WERI-Rb-1 (cell line): ENCODE measurements at regions not wholly inside any gene's neighbourhood (a gene's known extent, or its start where the extent isn't known, plus 50 kb on each side); places are given as distances from the start of the nearest gene placed in this dataset.

Experiments used
- DNase-seq: peaks from one replicate; pipeline ENCODE4 v3.0.0-alpha.2; 2020
- H3K27ac ChIP-seq: fragments of 250-450 bp; sonication (Bioruptor Pico); 2 replicates; pipeline ENCODE4 v1.5.1; 2020; ENCODE audit warnings: mild to moderate bottlenecking, moderate library complexity
- H3K27me3 ChIP-seq: fragments of 250-450 bp; sonication (Bioruptor Pico); 2 replicates; pipeline ENCODE4 v1.5.1; 2021; ENCODE audit warnings: mild to moderate bottlenecking, low read depth, moderate library complexity; ENCODE audit not compliant: insufficient read depth, severe bottlenecking
- H3K36me3 ChIP-seq: fragments of 250-450 bp; sonication (Bioruptor Pico); 2 replicates; pipeline ENCODE4 v1.5.1; 2020; ENCODE audit warnings: mild to moderate bottlenecking, moderate library complexity
- H3K4me3 ChIP-seq: 2 replicates; pipeline ENCODE4 v1.5.1; 2011; ENCODE audit warnings: low read depth, mild to moderate bottlenecking, control low read depth, low read length
- H3K9me3 ChIP-seq: fragments of 250-450 bp; sonication (Bioruptor Pico); 2 replicates; pipeline ENCODE4 v1.5.1; 2021; ENCODE audit warnings: mild to moderate bottlenecking, moderate library complexity; ENCODE audit not compliant: severe bottlenecking
- TF ChIP-seq, protein P1 (sequence below): IDR thresholded peaks from 2 replicates; pipeline ENCODE4 v1.5.1; 2011; ENCODE audit warnings: low read depth, mild to moderate bottlenecking, control low read depth, inconsistent platforms, low read length

DNA sequence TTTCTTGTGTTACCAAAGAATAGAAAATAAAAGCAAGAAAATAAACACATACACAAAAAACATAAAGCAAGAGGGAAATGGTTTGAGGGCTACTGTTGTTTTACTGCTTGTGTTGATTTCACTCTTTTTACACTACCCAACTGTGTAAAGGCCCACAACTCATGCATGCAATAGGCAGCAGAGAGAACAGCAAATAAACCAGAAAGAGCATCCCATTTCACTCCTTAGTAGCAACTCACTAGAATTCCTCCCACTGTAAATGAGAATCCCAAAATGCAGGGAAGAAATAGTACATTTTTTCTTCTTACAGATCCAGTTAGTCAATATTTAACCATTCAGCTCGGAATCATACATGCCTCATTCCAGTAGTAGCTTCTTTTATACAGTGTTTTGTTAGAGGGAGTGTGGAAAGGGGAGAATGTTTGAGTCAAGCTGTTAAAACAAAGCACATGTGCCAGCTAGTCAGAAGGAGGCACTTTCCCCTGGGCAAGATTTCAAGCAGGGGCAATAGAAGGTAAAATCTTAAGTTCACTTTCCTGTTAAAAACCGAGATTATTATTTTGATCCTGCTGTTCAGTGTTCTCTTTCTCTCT lies 147.2 kb upstream of the FAM98A start:
- TF ChIP-seq, protein P1, sequence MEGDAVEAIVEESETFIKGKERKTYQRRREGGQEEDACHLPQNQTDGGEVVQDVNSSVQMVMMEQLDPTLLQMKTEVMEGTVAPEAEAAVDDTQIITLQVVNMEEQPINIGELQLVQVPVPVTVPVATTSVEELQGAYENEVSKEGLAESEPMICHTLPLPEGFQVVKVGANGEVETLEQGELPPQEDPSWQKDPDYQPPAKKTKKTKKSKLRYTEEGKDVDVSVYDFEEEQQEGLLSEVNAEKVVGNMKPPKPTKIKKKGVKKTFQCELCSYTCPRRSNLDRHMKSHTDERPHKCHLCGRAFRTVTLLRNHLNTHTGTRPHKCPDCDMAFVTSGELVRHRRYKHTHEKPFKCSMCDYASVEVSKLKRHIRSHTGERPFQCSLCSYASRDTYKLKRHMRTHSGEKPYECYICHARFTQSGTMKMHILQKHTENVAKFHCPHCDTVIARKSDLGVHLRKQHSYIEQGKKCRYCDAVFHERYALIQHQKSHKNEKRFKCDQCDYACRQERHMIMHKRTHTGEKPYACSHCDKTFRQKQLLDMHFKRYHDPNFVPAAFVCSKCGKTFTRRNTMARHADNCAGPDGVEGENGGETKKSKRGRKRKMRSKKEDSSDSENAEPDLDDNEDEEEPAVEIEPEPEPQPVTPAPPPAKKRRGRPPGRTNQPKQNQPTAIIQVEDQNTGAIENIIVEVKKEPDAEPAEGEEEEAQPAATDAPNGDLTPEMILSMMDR: no peak
- no peak for DNase-seq

DNA sequence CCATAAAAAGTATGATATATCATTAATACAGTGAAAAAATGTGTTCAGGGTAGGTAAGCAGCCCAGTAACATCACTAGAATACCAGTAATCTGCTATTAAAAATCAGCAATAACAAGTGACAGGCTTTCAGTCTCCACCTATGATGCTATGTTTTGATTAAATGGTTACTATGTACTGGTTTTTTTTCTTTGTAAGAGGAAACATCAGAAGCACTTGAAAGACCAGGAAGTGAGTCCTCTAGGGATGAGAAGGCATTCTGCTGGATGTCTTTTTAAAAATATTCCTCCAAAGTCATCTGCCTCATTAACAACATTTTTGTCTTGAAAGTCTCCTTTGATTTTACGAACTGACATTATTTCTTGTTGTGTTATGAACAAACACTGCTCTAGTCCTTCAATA lies 136.0 kb upstream of the FAM98A start:
- DNase-seq: no peak
- H3K4me3 ChIP-seq: no peak overlapping the region
- no peak overlapping the region for H3K27ac ChIP-seq
- TF ChIP-seq, protein P1: no peak
- H3K36me3 ChIP-seq: no peaks in the 10 kb centered on the region
- H3K27me3 ChIP-seq: no peaks in the 10 kb centered on the region
- H3K9me3 ChIP-seq: no peaks in the 10 kb centered on the region

More for the DNA sequence above, 147.2 kb upstream of the FAM98A start:
- Histone ChIP-seq H3K27me3 (no peaks in the 10 kb centered on the region), H3K9me3 (no peaks in the 10 kb centered on the region), H3K36me3 (no peaks in the 10 kb centered on the region), H3K4me3 (no peak overlapping the region), H3K27ac (no peak overlapping the region)

GRCh38 chr2:33730804-33731203 lies 131.7 kb upstream of the FAM98A start:
- TF ChIP-seq, protein P1: no peak
- DNase-seq: no peak
- H3K36me3 ChIP-seq: no peaks in the 10 kb centered on the region
- H3K27ac ChIP-seq: no peak overlapping the region
- H3K9me3 ChIP-seq: peaks cover 3% of the 10 kb centered on the region
- no peaks in the 10 kb centered on the region for H3K27me3 ChIP-seq
- no peak overlapping the region for H3K4me3 ChIP-seq

DNA sequence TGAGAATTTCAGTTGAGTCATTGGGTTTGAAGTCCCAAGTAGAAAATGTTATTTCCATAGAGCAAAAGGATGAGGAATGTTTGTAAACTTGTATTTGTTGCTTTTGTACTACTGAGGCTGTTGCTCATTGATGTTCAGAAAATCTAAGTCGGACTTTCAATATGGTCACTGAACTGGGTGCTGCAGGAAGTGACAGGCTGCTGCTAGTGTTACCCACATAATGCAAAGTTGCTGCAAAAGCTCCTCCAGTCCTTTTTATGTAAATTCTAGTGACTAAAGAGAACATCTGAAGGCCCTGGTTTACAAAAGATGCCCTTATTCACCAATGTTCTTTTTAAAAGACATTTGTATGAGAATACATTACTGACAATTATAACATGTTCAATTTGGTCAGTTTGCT lies 131.1 kb upstream of the FAM98A start:
- no peaks in the 10 kb centered on the region for H3K36me3 ChIP-seq
- TF ChIP-seq, protein P1: no peak
- no peak for DNase-seq

DNA sequence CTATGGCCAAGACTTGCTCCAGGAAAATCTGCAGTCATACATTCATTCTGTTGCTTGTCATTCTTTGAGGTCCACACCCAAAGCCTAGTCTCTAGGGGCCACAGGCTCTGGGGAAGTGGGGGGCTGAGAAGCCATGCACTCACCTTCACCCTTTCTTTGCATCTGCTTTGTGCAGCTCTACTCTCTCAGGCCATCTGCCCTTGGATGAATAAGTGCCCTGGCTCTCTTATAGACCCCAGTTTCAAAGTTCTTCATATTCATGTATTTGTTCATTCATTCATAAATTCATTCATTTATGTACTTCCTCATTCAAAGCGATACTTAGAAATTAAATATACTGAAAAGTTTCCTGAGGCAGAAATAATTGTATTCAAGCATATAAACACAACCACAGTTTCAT lies 130.3 kb upstream of the FAM98A start:
- no peak for DNase-seq
- Histone ChIP-seq H3K9me3 (peaks cover 3% of the 10 kb centered on the region), H3K4me3 (no peak overlapping the region), H3K27me3 (no peaks in the 10 kb centered on the region), H3K27ac (no peak overlapping the region), H3K36me3 (no peaks in the 10 kb centered on the region)
- TF ChIP-seq, protein P1: no peak

More for the DNA sequence above, 131.1 kb upstream of the FAM98A start:
- Histone ChIP-seq H3K27ac (no peak overlapping the region), H3K4me3 (no peak overlapping the region), H3K27me3 (no peaks in the 10 kb centered on the region), H3K9me3 (peaks cover 3% of the 10 kb centered on the region)

DNA sequence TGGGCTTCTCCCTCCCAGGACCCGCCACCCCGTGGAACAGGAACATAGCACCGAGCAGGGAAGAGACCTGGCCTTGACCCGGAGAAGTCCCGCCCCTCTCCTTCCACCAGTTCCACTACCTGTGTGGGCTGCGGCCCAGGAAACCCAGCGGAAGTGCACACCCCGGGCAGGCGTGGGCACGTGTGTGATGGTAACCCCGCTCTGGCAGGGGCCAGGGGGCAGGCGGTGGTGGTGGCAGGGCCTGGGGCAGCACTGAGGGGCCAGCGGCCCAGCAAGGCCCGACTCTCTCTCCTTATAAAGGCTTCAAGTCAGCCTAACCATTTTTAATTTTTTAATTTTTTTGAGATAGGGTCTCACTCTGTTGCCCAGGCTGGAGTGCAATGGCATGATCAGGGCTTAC lies 129.0 kb upstream of the FAM98A start:
- Histone ChIP-seq H3K36me3 (no peaks in the 10 kb centered on the region), H3K9me3 (peaks cover 3% of the 10 kb centered on the region), H3K27ac (no peak overlapping the region), H3K4me3 (no peak overlapping the region), H3K27me3 (no peaks in the 10 kb centered on the region)
- TF ChIP-seq, protein P1: no peak
- DNase-seq: no peak
